ENCODE measurements at regions not wholly inside any gene's neighbourhood (a gene's known extent, or its start where the extent isn't known, plus 50 kb on each side); places are given as distances from the start of the nearest gene placed in this dataset.
A peak's percentile ranks its signal among the peaks of the same experiment; 100 is the strongest.
"Not testable (repeated sequence)": the region's sequence is repeated elsewhere in the genome, so short reads cannot be mapped to it uniquely, and the experiment has no call there.

- Mint-ChIP-seq H3K4me3 (no peak overlapping the region), H3K27ac (no peak overlapping the region), H3K9me3 (no peaks in the 10 kb centered on the region), H3K4me1 (ENCODE audit: low read depth in 2 of 2) (no peaks in the 10 kb centered on the region), H3K36me3 (peaks cover 5% of the 10 kb centered on the region), H3K27me3 (no peaks in the 10 kb centered on the region)
- no peak for ATAC-seq
- DNase-seq (ENCODE audit: low spot score): no peak
Measured at GRCh38 chr16:17019366-17019765, 451.4 kb downstream of the XYLT1 start.

GRCh38 chr16:17023606-17024005 is 447.2 kb downstream of the XYLT1 start:
- ATAC-seq: no peak
- no peak overlapping the region for H3K27ac Mint-ChIP-seq
- peaks cover 27 to 31% of the 10 kb centered on the region in 2 donors for H3K4me1 Mint-ChIP-seq (ENCODE audit: low read depth in 2 of 2)
- H3K27me3 Mint-ChIP-seq: peaks cover 0 to 3% of the 10 kb centered on the region in 2 donors
- DNase-seq (ENCODE audit: low spot score): no peak
- H3K36me3 Mint-ChIP-seq: peaks cover 6% of the 10 kb centered on the region
- peaks cover 5% of the 10 kb centered on the region for H3K9me3 Mint-ChIP-seq
- H3K4me3 Mint-ChIP-seq: no peak overlapping the region

GRCh38 chr16:17024514-17024913 is 446.2 kb downstream of the XYLT1 start:
- Mint-ChIP-seq H3K4me3 (no peak overlapping the region), H3K36me3 (peaks cover 13% of the 10 kb centered on the region), H3K27me3 (peaks cover 0 to 3% of the 10 kb centered on the region in 2 donors), H3K27ac (no peak overlapping the region), H3K9me3 (peaks cover 5% of the 10 kb centered on the region), H3K4me1 (ENCODE audit: low read depth in 2 of 2) (peaks cover 27 to 31% of the 10 kb centered on the region in 2 donors)
- DNase-seq (ENCODE audit: low spot score): no peak
- no peak for ATAC-seq

DNA sequence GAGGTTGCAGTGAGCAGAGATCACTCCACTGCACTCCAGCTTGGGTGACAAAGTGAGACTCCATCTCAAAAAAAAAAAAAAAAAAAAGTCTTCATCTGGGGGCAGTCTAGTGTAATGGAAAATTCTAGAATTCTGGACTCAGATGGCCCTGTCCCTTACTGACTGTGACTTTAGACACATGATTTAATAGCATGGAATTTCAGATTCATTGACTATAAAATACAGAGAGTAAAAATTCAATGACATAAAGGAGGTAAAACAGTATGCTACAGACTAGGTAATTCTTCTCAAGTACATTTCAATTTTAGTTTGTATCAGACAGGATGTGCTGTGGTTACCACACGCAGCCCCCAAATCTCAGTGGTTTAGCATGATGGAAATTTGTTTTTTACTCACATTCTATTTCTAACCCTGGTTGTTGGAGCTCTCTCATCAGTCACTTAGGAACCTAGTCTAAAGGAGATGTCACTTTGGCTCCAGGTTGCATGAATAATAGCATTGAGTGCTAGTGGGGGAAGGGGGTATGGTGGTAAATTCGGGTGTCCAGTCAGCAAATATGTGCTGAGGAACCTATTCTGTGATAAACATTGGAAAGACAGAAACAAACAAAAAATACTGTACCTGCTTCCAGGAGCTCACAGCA is 444.0 kb downstream of the XYLT1 start:
- Mint-ChIP-seq H3K4me3 (peak overlapping the region; percentile 70), H3K9me3 (peaks cover 8% of the 10 kb centered on the region), H3K27ac (peak overlapping the region; percentile 37 to 66), H3K27me3 (peaks cover 0 to 3% of the 10 kb centered on the region in 2 donors), H3K4me1 (ENCODE audit: low read depth in 2 of 2) (peaks cover 27 to 31% of the 10 kb centered on the region in 2 donors), H3K36me3 (peaks cover 23% of the 10 kb centered on the region)
- ATAC-seq (peak; percentile 89 to 92), DNase-seq (ENCODE audit: low spot score) (no peak)

DNA sequence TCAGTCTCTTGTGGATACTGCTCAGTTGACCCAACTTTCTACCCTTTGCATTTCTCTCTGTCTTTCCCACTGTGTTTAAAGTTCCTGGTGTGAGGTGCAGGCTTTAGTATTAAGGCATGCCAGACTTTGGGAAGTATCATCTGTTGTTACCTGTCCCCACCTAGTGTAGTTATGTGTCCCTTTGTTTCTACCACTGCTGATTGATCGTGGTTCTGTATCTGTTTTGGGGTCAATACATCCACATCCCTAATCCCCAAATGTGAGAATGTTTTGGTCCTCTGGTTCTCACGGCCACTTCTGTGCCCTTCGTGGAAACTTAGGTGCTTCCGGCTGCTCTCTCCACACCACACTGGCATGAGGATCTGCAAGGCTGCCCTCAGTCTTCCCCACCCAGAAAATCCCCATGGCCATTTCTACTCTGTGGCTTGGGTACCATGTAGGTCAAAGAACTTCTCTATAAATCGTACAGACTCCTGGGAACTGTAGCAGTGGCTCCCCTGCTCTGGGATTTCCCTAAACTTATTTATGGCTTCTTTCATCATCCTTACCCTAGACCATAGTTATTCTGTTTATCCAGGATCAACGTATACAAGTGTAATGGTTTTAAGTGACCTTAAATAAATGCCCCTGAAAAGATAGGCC is 443.2 kb downstream of the XYLT1 start:
- ATAC-seq (peak in 1 of 2 donors; percentile 46), DNase-seq (ENCODE audit: low spot score) (no peak)
- H3K27ac Mint-ChIP-seq: peak overlapping the region in 1 of 2 donors; percentile 22
- H3K4me3 Mint-ChIP-seq: peak overlapping the region; percentile 38
- H3K27me3 Mint-ChIP-seq: peaks cover 0 to 3% of the 10 kb centered on the region in 2 donors
- peaks cover 28 to 31% of the 10 kb centered on the region in 2 donors for H3K4me1 Mint-ChIP-seq (ENCODE audit: low read depth in 2 of 2)
- peaks cover 23% of the 10 kb centered on the region for H3K36me3 Mint-ChIP-seq
- peaks cover 8% of the 10 kb centered on the region for H3K9me3 Mint-ChIP-seq

- Mint-ChIP-seq H3K27me3 (no peaks in the 10 kb centered on the region), H3K4me1 (ENCODE audit: low read depth in 2 of 2) (peaks cover 30 to 31% of the 10 kb centered on the region in 2 donors), H3K27ac (no peak overlapping the region), H3K36me3 (peaks cover 23% of the 10 kb centered on the region), H3K9me3 (peaks cover 8% of the 10 kb centered on the region), H3K4me3 (no peak overlapping the region)
- DNase-seq (ENCODE audit: low spot score) (no peak), ATAC-seq (no peak)
Measured at GRCh38 chr16:17029602-17030350, 441.0 kb downstream of the XYLT1 start.

DNA sequence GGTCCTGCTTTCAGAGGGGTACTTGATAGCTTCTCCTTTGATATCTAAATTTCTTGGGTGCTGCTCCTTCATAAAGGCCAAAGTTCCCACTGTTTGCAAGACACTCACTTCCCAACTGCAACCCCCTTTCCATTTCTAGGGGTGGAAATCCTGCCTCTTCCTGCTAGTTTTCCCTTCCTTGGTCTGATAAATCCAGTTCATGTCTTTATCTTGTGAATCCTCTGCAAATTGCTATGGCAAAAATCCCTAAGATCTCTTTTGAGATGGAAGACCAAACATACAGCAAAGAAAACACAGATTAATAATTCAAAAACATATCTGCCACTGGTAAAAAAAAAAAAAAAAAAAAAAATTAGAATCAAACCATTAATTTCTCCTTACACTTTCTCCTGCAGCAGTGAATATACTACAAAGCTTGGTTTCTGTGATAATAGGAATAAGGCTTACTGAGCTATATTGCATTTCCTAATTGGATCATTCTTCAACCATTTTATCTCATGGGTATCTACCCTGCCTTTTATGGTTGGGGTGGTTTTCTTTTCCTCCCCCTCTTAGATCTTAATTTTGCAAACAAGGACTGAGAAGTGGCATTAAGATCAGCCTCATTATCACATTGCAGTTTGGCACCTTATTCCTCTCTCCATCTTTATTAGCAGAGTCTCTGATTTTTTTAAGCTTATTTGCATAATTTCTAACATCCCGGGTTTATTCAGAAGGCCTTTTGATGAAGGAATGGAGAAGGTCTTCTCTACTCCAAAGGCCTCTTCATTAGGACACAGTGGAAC is 439.1 kb downstream of the XYLT1 start:
- H3K9me3 Mint-ChIP-seq: peaks cover 3% of the 10 kb centered on the region
- no peak for DNase-seq (ENCODE audit: low spot score)

GRCh38 chr16:17032332-17032731 is 438.4 kb downstream of the XYLT1 start:
- H3K27me3 Mint-ChIP-seq: no peaks in the 10 kb centered on the region
- H3K36me3 Mint-ChIP-seq: peaks cover 16% of the 10 kb centered on the region
- ATAC-seq: no peak
- H3K4me3 Mint-ChIP-seq: no peak overlapping the region
- peaks cover 3% of the 10 kb centered on the region for H3K9me3 Mint-ChIP-seq
- no peak for DNase-seq (ENCODE audit: low spot score)
- no peak overlapping the region for H3K27ac Mint-ChIP-seq
- peaks cover 7 to 11% of the 10 kb centered on the region in 2 donors for H3K4me1 Mint-ChIP-seq (ENCODE audit: low read depth in 2 of 2)

More for the DNA sequence above, 439.1 kb downstream of the XYLT1 start:
- H3K4me1 Mint-ChIP-seq (ENCODE audit: low read depth in 2 of 2): peaks cover 14 to 15% of the 10 kb centered on the region in 2 donors
- H3K4me3 Mint-ChIP-seq: no peak overlapping the region
- no peak overlapping the region for H3K27ac Mint-ChIP-seq
- H3K36me3 Mint-ChIP-seq: peaks cover 16% of the 10 kb centered on the region
- no peak for ATAC-seq
- H3K27me3 Mint-ChIP-seq: no peaks in the 10 kb centered on the region

DNA sequence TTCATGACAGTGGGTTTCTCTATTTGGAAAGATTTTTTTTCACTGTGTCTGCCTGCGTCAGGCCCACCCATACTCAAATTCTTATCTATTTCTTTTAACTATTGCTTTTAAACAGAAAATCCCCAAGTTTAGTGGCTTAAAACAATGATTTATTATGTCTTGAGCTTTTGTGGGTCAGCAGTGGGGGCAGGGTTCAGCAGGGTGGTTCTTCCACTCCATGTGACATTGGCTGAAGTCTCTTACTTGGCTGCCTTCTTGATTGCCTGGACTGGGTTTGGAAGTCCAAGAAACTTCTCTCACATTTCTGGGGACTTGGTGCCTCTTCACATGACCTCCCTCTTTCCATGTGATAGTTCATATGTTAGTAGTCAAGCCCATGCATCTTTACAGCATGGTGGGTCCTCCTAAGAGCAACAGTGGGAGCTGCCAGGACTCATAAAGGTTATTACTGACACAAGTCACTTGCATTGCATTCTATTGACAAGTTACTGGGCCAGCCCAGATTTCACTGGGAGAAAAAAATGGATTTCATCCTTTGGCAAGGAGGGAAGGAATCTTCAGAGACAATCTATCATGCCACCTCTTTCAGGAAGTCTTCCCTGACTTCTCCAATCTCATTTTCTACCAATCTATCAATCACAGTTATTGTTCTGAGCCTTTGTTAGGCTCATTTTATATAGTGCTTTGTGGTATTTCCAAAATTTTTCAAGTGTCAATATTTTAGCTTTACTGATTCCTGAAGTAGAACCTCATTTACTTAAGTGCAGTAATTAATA is 436.1 kb downstream of the XYLT1 start:
- peaks cover 3% of the 10 kb centered on the region for H3K9me3 Mint-ChIP-seq
- DNase-seq (ENCODE audit: low spot score): no peak
- peaks cover 0 to 3% of the 10 kb centered on the region in 2 donors for H3K4me1 Mint-ChIP-seq (ENCODE audit: low read depth in 2 of 2)
- H3K4me3 Mint-ChIP-seq: no peak overlapping the region
- peaks cover 9% of the 10 kb centered on the region for H3K36me3 Mint-ChIP-seq
- no peak overlapping the region for H3K27ac Mint-ChIP-seq
- no peak for ATAC-seq
- no peaks in the 10 kb centered on the region for H3K27me3 Mint-ChIP-seq

DNA sequence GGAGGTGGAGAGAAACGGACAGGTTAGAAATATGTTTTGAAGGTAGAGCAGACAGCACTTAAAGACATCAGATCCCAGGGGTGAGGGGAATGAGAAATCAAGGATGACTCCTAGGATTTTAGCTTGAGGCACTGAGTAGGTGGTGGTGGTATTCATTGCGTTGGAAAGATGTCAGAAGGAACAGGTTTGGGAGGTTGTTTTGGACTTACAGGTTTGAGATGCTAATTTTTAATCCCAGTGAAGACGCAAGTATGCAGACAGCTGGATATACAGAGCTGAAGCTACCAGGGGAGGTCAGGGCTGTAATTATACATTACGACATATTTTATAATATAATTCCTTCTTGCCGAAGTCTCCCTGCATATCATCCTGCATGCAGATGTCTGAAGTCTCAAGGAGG is 433.3 kb downstream of the XYLT1 start:
- no peak for DNase-seq (ENCODE audit: low spot score)
- H3K4me3 Mint-ChIP-seq: no peak overlapping the region
- no peak for ATAC-seq

GRCh38 chr16:17038415-17038814 is 432.3 kb downstream of the XYLT1 start:
- H3K4me3 Mint-ChIP-seq: no peak overlapping the region
- no peaks in the 10 kb centered on the region for H3K36me3 Mint-ChIP-seq
- DNase-seq (ENCODE audit: low spot score): no peak
- H3K27me3 Mint-ChIP-seq: no peaks in the 10 kb centered on the region
- ATAC-seq: no peak
- no peak overlapping the region for H3K27ac Mint-ChIP-seq
- no peaks in the 10 kb centered on the region for H3K9me3 Mint-ChIP-seq
- H3K4me1 Mint-ChIP-seq (ENCODE audit: low read depth in 2 of 2): no peaks in the 10 kb centered on the region

More for the DNA sequence above, 433.3 kb downstream of the XYLT1 start:
- no peaks in the 10 kb centered on the region for H3K27me3 Mint-ChIP-seq
- no peak overlapping the region for H3K27ac Mint-ChIP-seq
- H3K4me1 Mint-ChIP-seq (ENCODE audit: low read depth in 2 of 2): peaks cover 0 to 3% of the 10 kb centered on the region in 2 donors
- no peaks in the 10 kb centered on the region for H3K9me3 Mint-ChIP-seq
- no peaks in the 10 kb centered on the region for H3K36me3 Mint-ChIP-seq

GRCh38 chr16:17049109-17049508 is 421.7 kb downstream of the XYLT1 start:
- H3K9me3 Mint-ChIP-seq; DNase-seq (ENCODE audit: low spot score); H3K4me1 Mint-ChIP-seq (ENCODE audit: low read depth in 2 of 2); H3K4me3 Mint-ChIP-seq; ATAC-seq; H3K27me3 Mint-ChIP-seq; H3K27ac Mint-ChIP-seq: not testable (repeated sequence)
- H3K36me3 Mint-ChIP-seq: peaks cover 19% of the 10 kb centered on the region

- Mint-ChIP-seq H3K4me1 (ENCODE audit: low read depth in 2 of 2) (no peaks in the 10 kb centered on the region), H3K9me3 (no peaks in the 10 kb centered on the region), H3K27ac (no peak overlapping the region), H3K4me3 (no peak overlapping the region), H3K36me3 (peaks cover 19% of the 10 kb centered on the region), H3K27me3 (peaks cover 0 to under 1% of the 10 kb centered on the region in 2 donors)
- no peak for ATAC-seq
- no peak for DNase-seq (ENCODE audit: low spot score)
Measured at GRCh38 chr16:17050468-17050867, 420.3 kb downstream of the XYLT1 start.
